HG02759 (cell line): ENCODE measurements at regions not wholly inside any gene's neighbourhood (a gene's known extent, or its start where the extent isn't known, plus 50 kb on each side); places are given as distances from the start of the nearest gene placed in this dataset.
"Not testable (repeated sequence)": the region's sequence is repeated elsewhere in the genome, so short reads cannot be mapped to it uniquely, and the experiment has no call there.

Source experiments
- ATAC-seq: cut with Tn5 transposase; IDR thresholded peaks from one replicate; pipeline ENCODE4 v1.9.1; 2021; ENCODE audit warnings: mild to moderate bottlenecking, moderate library complexity; ENCODE audit not compliant: unreplicated experiment

DNA sequence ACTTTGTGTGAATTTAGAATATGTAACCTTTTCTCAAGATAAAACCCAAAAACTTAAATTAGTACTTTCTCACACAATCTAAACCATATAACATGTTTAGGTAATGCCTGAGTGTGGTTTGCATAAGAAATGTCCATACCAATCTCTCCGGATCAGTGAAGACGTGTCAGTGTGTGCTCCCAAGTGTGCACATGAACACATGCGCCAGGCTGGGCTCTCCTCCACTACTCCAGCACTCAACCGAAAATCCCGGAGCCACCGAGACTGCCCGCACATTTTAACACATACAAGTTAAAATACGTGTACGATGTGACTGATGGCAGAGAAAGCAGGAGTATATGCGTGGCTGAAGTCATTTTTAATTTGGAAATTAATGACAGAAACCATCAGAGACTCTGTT lies 658.4 kb downstream of the EFNA5 start:
- ATAC-seq, result no peak

DNA sequence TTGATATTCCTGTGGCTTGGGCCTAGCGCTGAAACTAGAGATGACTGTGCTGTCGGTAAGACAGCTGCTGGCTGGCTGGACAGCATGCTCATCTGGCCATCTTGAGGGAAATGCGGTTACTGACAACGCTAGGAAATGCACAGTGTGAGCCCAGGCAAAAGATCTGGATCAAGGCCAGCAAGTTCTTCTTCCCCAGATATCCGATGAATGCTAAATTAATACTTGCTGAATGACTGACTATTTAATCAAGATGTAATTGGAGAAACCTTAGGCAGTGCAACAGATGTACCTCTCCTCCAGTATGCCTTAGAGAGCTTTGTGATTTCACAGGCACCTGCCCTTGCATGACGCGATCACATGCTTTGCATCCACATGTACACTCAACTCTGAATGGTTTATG lies 659.1 kb downstream of the EFNA5 start:
- no peak for ATAC-seq

DNA sequence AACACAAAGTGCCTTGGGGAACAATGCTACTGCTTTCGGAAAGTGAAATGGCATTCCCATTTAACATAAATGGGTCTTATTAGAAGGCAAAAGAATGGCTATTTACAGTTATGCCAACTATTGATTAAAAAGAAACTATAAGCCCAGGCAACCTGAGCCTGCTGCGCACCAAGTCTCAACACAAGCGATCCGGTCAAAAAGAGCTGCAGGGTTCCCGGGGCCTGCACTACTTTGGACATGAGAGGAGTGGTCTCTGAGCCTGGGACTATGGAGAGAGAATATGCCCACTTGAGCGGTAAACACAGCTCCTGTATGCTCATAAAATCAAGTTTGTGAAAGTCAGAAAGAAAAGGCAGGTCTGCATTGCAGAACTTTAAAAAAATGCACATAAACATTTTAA lies 660.7 kb downstream of the EFNA5 start:
- no peak for ATAC-seq

DNA sequence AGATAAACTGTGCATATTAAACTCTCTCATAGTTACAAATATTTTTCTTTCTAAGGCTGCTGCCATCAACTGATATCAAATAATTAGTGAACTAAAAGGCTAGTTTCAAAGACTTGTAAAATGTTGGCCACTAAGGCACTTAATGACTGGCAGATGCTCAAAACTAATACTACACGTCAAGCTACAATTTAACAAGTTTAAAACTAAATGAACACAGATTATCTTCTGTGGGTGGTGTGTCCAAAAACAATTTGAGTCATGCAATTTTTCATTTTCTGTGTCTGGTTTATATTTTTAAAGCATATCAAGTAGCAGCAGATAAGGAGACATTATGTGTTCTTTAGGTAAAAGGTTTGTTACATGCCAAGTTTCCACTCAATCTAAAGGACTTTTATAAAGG lies 665.1 kb downstream of the EFNA5 start:
- ATAC-seq, result no peak

DNA sequence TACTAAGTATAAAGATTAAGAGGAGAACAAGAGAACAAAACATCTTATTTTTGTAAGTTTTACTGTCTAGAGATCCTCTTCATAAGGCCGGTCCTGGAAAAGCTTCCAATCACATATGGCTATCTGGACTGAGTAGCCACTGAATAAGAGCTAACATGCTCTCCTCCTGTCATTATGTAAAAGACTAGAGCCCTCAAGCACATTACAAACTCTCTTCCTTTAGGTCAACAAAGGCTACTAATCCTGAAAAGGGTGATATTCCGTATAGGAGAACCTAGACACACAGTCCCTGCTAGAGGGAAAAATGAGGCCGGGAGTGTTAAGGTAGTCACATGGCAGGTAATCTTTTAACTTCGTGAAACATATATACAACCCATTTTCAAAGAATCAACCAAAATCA lies 665.6 kb downstream of the EFNA5 start:
- ATAC-seq, result no peak

DNA sequence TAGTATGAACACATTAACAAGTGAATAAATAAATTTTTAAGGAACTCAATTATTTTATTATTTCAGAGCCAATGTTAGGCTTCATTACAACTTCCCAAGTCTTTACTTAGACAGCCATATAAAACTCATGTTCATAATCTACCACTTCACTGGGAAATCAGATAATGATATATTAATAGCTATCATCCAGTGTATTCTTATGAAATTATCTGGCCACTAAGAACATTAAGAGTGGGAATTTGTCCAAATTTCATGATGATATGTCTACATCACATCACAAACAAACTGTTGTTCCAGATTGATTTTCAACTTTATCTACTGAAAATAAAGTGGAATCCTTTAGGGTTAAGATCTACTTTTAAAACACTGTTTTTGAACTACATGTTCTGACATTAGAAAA lies 668.6 kb downstream of the EFNA5 start:
- no peak for ATAC-seq

DNA sequence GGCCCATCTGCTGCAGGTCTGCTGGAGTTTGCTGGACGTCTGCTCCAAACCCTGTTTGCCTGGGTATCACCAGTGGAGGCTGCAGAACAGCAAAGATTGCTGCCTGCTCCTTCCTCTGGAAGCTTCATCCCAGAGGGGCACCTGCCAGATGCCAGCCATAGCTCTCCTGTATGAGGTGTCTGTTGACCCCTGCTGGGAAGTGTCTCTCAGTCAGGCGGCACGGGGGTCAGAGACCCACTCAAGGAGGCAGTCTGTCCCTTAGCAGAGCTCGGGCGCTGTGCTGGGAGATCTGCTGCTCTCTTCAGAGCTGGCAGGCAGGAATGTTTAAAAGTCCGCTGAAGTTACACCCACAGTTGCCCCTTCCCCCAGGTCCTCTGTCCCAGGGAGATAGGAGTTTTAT lies 671.2 kb downstream of the EFNA5 start:
- not testable (repeated sequence) for ATAC-seq

DNA sequence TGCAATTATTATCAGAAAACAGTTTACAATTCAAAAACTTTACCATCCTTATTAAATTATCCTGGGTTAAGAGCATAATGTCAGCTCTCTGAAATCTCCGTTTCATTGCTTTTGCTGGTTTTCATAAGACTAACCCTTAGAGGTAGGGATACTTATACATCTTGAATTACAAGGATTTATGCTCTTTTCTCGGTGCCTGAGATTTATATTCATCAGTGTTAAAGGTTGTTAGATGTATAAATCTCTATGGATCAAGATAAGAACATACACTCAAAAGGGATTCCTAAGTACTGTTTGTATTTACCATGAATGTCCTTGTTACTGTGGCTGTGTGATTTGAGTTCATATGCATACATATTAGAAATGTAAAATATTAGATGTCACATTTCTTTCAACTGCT lies 684.7 kb downstream of the EFNA5 start:
- ATAC-seq, result no peak

DNA sequence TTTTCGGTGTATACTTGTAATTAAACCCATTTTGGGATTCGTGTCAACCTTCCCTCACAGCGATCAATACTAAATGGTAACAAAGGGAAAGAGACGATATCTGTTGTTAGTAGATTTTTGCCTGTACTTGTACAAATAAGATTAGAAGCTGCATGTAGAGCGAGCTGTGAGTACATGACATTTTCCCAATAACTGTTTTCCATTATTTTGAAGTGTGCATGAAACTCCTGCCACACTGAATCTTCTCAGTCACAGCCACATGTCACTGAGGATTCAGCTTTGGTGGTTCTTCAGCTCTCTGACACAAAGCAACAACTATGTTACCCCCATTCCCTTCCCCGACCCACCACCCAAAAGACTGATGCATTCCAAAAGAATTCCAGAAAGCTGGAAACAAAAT lies 685.6 kb downstream of the EFNA5 start:
- ATAC-seq, result no peak

DNA sequence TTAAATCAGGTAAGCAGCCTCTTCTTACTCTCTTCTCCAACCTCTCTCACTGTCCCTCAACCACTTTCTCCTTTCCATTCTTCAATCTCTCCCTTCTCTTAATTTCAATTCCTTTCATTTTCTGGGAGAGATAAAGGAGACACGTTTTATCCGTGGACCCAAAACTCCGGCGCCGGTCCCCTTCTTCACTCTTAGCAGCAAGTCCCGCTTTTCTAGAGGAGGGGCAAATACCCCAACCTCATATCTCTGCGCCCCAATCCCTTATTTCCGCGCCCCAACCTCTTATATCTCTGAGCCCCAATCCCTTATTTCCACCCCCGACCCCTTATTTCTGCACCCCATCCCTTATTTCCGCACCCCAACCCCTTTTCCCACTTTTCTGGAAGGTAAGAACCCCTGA lies 691.6 kb downstream of the EFNA5 start:
- ATAC-seq, result not testable (repeated sequence)

DNA sequence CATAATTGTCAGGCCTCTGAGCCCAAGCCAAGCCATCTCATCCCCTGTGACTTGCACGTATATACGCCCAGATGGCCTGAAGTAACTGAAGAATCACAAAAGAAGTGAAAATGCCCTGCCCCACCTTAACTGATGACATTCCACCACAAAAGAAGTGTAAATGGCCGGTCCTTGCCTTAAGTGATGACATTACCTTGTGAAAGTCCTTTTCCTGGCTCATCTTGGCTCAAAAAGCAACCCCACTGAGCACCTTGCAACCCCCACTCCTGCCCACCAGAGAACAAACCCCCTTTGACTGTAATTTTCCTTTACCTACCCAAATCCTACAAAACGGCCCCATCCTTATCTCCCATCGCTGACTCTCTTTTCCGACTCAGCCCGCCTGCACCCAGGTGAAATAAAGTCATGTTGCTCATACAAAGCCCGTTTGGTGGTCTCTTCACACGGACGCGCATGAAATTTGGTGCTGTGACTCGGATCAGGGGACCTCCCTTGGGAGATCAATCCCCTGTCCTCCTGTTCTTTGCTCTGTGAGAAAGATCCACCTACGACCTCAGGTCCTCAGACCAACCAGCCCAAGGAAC lies 692.1 kb downstream of the EFNA5 start:
- ATAC-seq, result not testable (repeated sequence)

DNA sequence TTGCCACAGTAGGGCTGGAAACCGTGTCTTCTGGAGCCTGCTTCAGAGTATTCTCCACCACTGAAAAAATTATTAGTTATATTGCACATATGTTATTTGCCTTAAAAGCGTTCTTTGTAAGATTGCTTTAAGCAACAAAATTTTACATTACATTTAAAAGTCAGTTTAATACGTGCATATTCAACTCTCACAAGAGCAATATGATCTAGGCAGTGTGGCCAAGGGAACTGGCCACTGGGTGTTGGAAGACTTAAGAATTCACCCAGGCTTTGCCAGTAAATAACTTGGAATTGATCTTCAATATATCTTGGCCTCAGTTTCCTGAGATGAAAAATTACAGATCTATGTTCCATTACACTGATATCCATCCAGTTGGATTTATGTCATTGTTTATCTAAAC lies 694.4 kb downstream of the EFNA5 start:
- no peak for ATAC-seq

DNA sequence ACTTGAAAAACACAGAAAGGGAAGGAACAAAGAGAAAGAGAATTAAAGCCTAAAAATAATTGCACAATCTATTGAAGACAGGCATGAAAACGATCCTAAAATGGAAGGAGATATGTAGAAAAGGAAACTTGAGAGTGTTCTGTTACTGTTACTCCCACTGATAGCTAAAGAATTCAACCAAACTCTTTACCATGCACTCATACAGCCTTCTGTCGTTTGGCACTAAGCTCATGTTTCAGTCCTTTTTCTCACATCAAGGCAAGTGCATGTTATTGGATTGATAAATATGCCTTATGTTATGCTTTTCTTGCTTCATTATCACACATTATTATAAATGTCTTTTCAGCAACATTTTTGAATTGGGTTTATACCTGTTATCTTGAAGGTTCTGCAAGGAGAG lies 696.5 kb downstream of the EFNA5 start:
- no peak for ATAC-seq

DNA sequence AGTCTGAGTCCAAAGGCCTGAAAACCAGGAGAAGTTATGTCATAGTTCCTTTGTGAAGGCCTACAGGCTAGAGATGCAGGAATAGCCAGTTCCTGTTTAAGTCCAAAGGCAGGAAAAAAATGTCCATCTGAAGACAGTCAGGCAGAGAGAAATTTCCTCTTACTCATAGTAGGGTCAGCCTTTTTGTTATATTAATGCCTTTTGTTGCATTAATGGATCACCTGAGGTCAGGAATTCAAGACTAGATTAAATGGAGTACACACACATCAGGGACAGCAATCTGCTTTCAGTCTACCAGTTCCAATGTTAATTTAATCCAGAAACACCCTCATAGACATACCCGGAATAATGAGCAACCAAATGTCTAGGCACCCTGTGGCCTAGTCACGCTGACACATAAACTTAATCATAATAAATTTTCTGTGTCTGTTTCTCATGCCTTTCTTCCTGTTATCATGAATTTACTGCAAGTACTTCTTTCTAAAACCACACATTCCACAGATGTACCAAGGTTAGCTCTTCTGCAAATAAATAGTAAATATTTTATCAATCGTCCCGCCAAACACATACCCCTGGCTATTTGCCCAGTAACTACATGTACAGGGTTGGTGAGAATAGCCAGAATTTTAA lies 703.9 kb downstream of the EFNA5 start:
- no peak for ATAC-seq

DNA sequence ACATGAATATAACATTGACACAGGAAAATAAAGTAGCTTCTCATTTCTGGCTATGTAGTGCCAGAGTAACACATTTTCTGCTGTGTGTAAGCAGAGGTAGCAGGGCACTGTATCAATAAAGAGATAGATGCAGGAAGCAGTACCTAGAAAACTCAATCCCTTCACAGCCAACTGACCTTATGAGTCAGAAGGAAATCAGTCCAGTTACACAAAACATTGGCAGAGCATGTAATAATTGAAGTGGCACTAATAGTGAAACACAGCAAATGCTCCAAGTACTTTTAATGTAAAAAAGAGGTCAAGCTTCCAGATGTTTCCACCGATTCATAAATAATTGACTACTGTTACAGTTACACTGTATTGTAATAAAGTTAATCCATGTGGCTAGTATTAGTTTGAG lies 706.6 kb downstream of the EFNA5 start:
- ATAC-seq, result peak; percentile 43

DNA sequence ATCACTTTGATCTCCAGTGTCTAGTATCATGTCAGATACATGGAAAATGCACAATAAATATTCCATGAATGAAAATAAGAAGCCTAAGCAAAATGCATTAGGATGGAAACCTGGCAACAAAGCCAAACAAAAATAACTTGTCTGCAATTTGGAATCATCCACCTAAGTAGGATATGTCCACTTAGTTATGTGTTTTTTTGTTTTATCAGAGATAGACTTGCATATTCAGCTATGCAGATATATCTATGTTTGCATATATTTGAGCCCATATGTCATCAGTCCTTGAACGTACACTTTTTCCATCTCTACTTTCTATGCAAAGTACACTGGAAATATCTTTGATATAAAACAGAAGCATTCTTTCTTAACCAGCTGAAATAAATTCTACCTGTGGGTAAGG lies 707.1 kb downstream of the EFNA5 start:
- ATAC-seq, result no peak

DNA sequence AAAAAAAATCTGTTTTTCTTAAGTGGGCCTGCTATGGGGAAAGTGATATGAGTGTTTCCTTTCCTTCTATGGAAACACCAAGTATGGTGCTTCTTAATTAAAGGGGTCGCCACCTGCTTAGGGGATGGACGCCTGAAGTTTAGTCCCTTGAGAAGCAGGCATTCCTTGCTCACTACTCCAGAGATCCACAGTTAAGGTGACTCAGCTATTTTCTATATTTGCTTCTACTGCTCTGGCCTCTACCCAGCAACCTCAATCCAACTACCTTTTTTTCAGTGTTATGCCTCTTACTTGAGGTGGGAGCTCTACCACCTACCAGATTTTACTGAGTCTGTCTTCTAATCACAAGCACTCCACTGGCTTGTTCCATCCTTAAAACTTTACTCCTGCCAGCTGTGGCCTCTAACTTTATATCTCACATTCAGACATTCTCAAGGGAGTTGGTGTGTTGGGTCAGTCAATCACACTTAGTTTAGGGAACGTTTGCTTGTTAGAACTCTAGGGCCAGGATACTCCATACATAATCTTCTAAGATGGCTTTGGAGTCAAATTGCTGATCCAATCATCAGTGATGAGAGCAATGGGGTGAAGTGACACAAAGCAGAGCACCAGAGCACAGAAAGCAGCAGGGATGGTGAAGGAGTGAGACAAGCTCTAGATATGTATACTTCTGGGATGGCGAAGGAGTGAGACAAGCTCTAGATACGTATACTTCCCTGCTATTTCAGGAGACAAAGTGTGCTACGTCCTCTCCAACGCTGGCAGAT lies 708.1 kb downstream of the EFNA5 start:
- ATAC-seq, result no peak

DNA sequence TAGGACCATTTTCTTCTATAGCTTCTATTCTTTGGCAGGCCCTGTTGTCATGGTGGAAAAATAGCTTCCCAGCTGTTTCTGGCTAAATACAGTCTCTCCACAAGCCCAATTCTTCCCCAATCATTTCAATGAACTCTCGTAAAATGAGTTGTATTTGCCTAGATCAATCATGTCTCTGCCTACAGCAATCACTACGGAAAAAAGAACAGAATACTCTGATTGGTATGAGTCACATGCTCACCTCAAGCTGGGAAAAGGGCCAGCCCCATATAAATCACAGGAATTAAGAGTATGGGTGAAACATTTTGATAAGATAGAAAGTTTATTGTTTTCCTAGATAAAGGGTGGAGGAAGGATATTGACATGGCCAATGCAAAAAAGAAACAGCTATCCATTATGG lies 711.4 kb downstream of the EFNA5 start:
- no peak for ATAC-seq

DNA sequence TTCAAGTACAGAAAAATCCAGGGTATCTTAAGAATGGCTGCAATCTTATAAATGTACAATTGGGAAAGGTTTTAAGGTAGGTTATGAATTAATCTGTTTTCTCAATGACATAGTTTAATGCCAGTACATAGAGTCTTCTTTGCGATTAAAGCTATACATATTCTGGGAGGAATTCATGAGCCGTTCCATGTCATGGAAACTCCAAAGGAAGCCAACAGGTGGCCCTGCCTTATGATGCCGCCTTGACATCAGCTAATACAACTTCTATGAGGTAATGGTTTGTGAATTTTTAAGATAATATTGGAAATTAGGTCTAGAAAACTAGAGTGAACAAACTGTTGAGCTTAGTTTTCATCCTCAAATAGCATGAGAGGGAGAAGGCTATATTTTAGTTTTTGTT lies 713.4 kb downstream of the EFNA5 start:
- ATAC-seq, result no peak

DNA sequence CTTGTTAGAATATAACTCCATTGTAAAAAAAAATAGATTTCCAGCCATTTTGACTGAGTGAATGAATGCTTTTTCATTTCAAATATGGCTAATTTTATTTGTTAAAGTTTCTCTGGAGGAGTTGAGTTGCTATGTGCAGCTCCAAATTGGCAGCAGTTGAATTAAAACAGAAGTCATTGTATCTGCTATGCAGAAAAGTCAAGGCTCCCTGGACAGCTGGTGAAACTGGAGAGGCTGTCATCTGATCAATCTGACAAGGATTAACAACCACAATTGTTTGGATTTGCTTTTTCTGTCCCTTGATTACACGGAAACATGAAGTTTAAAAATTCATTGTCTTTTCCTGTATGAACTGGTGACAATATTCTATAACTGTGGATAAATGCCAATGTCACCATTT lies 713.9 kb downstream of the EFNA5 start:
- no peak for ATAC-seq

DNA sequence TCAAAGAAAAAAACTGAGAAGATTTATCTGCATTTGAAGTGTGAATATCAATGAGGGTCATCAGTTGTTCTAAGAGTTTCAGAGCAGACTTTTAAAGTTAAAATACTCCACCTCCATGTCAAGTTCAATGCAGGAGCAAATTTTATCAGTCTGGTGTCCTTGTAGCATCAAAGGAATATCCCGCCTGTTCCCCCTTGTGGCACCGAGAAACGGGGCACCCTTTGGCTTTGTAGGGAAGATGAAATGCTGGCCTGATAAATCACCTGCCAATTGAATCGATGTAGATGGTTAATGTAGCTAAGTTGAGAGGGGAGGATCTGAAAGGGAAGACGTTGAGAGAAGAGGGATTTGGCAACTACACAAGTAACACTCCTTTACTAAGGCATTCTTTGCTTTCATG lies 714.5 kb downstream of the EFNA5 start:
- no peak for ATAC-seq

DNA sequence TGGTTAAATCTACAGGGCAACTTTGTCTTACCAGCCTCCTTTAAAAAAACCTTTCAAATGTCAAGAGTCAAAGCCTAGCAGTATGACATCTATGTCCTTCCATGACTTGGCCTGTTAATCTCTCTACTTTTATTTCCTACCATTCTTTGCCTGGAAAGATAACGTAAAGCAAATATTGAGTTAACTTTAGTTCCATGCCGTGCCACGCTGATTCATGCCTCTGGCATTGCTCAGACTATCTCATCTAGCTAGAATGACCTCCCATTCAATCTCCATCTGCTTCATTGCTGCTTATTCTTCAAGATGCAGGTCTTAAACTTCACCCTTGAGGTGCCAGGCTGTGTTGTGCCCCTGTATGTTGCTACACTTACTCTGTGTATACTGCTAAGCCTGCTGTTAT lies 729.8 kb downstream of the EFNA5 start:
- no peak for ATAC-seq
